Sigmoid colon (tissue), 3 donors: ENCODE measurements at regions not wholly inside any gene's neighbourhood (a gene's known extent, or its start where the extent isn't known, plus 50 kb on each side); places are given as distances from the start of the nearest gene placed in this dataset.

Experiments
- POLR2A ChIP-seq, 2 donors: fragments of 450-650 bp; IDR thresholded peaks; one replicate each; pipeline ENCODE4 v1.6.1; 2016; ENCODE audit warnings: antibody characterized with exemption in 2 of 2, mild to moderate bottlenecking in 2 of 2, moderate library complexity in 2 of 2
- TF ChIP-seq, protein P1 (sequence below), 4 experiments: fragments of 450-650 bp in 3 of 4; fragments of 200-600 bp in 1 of 4; IDR thresholded peaks; one replicate each; pipeline ENCODE4 v1.5.1; 2016 to 2019; ENCODE audit warnings: antibody characterized with exemption in 4 of 4, mild to moderate bottlenecking in 3 of 4, moderate library complexity in 2 of 4

GRCh38 chr5:154630410-154630809 lies 124.8 kb upstream of the LARP1 start:
- TF ChIP-seq, protein P1, sequence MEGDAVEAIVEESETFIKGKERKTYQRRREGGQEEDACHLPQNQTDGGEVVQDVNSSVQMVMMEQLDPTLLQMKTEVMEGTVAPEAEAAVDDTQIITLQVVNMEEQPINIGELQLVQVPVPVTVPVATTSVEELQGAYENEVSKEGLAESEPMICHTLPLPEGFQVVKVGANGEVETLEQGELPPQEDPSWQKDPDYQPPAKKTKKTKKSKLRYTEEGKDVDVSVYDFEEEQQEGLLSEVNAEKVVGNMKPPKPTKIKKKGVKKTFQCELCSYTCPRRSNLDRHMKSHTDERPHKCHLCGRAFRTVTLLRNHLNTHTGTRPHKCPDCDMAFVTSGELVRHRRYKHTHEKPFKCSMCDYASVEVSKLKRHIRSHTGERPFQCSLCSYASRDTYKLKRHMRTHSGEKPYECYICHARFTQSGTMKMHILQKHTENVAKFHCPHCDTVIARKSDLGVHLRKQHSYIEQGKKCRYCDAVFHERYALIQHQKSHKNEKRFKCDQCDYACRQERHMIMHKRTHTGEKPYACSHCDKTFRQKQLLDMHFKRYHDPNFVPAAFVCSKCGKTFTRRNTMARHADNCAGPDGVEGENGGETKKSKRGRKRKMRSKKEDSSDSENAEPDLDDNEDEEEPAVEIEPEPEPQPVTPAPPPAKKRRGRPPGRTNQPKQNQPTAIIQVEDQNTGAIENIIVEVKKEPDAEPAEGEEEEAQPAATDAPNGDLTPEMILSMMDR (IDR thresholded peaks at IDR 0.05) = no peak
- TF ChIP-seq POLR2A (IDR thresholded peaks at IDR 0.05) = no peak
